ENCODE measurements at regions not wholly inside any gene's neighbourhood (a gene's known extent, or its start where the extent isn't known, plus 50 kb on each side); places are given as distances from the start of the nearest gene placed in this dataset.

DNA sequence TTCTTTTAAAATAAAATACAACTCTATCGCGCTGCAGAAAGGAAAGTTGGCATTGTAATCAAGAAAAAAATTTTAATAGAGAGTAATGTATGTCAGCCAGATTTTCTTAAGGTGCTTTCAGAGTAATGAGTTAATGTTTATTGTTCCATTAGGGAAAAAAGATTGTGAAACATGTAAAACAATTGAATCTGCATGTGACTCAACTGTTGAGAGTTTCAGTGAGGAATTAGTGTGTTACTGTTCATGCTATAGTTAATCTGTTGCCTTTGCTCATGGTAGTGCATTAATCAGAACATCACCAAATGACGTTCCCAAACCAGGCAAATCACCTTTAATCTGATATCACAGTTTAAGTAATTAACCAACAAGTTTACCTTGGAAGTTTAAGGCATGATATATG is 600.5 kb downstream of the NR2F1-AS1 start:
- Histone ChIP-seq H3K27me3 (ENCODE audit: insufficient read depth, poor library complexity, severe bottlenecking) (no peaks in the 10 kb centered on the region), H3K4me3 (replicated peaks; ENCODE audit: insufficient read depth, low read length) (no peak overlapping the region), H3K27ac (replicated peaks) (no peak overlapping the region)
- TF ChIP-seq, protein P1, sequence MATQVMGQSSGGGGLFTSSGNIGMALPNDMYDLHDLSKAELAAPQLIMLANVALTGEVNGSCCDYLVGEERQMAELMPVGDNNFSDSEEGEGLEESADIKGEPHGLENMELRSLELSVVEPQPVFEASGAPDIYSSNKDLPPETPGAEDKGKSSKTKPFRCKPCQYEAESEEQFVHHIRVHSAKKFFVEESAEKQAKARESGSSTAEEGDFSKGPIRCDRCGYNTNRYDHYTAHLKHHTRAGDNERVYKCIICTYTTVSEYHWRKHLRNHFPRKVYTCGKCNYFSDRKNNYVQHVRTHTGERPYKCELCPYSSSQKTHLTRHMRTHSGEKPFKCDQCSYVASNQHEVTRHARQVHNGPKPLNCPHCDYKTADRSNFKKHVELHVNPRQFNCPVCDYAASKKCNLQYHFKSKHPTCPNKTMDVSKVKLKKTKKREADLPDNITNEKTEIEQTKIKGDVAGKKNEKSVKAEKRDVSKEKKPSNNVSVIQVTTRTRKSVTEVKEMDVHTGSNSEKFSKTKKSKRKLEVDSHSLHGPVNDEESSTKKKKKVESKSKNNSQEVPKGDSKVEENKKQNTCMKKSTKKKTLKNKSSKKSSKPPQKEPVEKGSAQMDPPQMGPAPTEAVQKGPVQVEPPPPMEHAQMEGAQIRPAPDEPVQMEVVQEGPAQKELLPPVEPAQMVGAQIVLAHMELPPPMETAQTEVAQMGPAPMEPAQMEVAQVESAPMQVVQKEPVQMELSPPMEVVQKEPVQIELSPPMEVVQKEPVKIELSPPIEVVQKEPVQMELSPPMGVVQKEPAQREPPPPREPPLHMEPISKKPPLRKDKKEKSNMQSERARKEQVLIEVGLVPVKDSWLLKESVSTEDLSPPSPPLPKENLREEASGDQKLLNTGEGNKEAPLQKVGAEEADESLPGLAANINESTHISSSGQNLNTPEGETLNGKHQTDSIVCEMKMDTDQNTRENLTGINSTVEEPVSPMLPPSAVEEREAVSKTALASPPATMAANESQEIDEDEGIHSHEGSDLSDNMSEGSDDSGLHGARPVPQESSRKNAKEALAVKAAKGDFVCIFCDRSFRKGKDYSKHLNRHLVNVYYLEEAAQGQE (IDR thresholded peaks at IDR 0.05; ENCODE audit: insufficient replicate concordance, low read depth), result no peak
- TF ChIP-seq SPI1 (IDR thresholded peaks at IDR 0.05; ENCODE audit: borderline replicate concordance, low read depth) (no peak), GABPA (IDR thresholded peaks at IDR 0.05; ENCODE audit: low read depth) (no peak), POLR2AphosphoS5 (IDR thresholded peaks at IDR 0.05; ENCODE audit: low read depth) (no peak)
- TF ChIP-seq, protein P2, sequence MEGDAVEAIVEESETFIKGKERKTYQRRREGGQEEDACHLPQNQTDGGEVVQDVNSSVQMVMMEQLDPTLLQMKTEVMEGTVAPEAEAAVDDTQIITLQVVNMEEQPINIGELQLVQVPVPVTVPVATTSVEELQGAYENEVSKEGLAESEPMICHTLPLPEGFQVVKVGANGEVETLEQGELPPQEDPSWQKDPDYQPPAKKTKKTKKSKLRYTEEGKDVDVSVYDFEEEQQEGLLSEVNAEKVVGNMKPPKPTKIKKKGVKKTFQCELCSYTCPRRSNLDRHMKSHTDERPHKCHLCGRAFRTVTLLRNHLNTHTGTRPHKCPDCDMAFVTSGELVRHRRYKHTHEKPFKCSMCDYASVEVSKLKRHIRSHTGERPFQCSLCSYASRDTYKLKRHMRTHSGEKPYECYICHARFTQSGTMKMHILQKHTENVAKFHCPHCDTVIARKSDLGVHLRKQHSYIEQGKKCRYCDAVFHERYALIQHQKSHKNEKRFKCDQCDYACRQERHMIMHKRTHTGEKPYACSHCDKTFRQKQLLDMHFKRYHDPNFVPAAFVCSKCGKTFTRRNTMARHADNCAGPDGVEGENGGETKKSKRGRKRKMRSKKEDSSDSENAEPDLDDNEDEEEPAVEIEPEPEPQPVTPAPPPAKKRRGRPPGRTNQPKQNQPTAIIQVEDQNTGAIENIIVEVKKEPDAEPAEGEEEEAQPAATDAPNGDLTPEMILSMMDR (IDR thresholded peaks at IDR 0.05; ENCODE audit: insufficient read depth, low read length), result no peak
- no peak for DNase-seq (ENCODE audit: low read depth in 1 of 2, low spot score in 1 of 2)

DNA sequence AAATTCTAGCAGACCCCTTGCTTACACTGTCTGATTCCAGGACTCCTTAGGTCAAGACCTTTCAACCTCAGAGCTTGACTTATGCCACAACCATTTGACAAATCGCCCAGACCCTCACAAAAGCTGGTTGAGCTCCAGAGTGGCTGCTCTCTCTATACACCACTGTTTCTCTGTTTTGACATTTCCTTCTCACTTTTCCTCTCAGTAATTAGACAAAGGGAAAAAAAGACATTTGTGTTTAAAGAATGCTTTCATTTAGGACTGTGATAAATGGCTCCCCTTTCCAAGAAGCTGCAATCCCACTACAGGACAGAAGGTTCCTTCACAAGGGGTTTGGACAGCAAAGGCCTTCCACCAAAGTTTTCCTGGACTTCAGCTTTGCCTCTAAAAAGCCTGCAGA is 601.3 kb downstream of the NR2F1-AS1 start:
- H3K27ac ChIP-seq (replicated peaks), result no peak overlapping the region
- no peaks in the 10 kb centered on the region for H3K27me3 ChIP-seq (ENCODE audit: insufficient read depth, poor library complexity, severe bottlenecking)
- TF ChIP-seq, protein P2 (IDR thresholded peaks at IDR 0.05; ENCODE audit: insufficient read depth, low read length), result no peak
- TF ChIP-seq, protein P1 (IDR thresholded peaks at IDR 0.05; ENCODE audit: insufficient replicate concordance, low read depth), result no peak
- TF ChIP-seq SPI1 (IDR thresholded peaks at IDR 0.05; ENCODE audit: borderline replicate concordance, low read depth), result no peak
- TF ChIP-seq POLR2AphosphoS5 (IDR thresholded peaks at IDR 0.05; ENCODE audit: low read depth), result no peak
- TF ChIP-seq GABPA (IDR thresholded peaks at IDR 0.05; ENCODE audit: low read depth), result no peak
- no peak for DNase-seq (ENCODE audit: low read depth in 1 of 2, low spot score in 1 of 2)
- no peak overlapping the region for H3K4me3 ChIP-seq (replicated peaks; ENCODE audit: insufficient read depth, low read length)

DNA sequence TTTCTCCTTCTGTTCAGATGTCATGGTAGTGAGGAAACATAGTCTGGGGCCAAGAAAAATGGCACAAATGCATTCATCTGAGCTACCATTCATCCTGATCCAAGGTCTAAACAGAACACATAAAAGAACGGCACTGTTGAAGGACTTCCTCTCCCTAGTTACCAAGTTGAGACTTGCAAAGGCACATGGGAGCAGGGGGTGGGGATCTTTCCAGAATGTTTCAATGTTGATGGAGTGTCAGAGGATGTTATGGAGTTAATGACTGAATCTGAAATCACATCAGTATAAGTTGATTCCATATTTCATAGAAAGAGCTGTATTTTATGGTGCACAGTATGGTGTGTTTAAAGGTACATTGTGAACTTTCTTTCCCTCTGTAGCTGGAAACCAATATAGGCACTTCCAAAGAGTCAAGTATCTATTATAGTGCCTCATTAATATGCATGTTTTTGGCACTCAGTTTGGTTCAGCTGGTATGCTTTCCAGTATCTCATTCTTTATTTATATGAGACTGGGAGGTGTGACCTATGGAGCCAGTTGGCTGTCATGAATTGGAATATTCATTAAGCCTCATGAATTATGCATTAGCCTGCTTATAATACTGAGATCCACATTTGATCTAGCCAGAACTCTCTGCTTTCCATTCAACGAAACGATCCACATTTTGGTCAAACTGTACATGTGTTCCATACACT is 603.0 kb downstream of the NR2F1-AS1 start:
- TF ChIP-seq, protein P1 (IDR thresholded peaks at IDR 0.05; ENCODE audit: insufficient replicate concordance, low read depth), result no peak
- TF ChIP-seq SPI1 (IDR thresholded peaks at IDR 0.05; ENCODE audit: borderline replicate concordance, low read depth), result no peak
- TF ChIP-seq GABPA (IDR thresholded peaks at IDR 0.05; ENCODE audit: low read depth), result no peak
- TF ChIP-seq, protein P2 (IDR thresholded peaks at IDR 0.05; ENCODE audit: insufficient read depth, low read length), result no peak
- no peak for TF ChIP-seq POLR2AphosphoS5 (IDR thresholded peaks at IDR 0.05; ENCODE audit: low read depth)
- Histone ChIP-seq H3K4me3 (replicated peaks; ENCODE audit: insufficient read depth, low read length) (no peak overlapping the region), H3K27ac (replicated peaks) (no peak overlapping the region), H3K27me3 (ENCODE audit: insufficient read depth, poor library complexity, severe bottlenecking) (no peaks in the 10 kb centered on the region)
- no peak for DNase-seq (ENCODE audit: low read depth in 1 of 2, low spot score in 1 of 2)

Measured in HL-60 (cell line).